GM19043 (cell line): ENCODE measurements at regions not wholly inside any gene's neighbourhood (a gene's known extent, or its start where the extent isn't known, plus 50 kb on each side); places are given as distances from the start of the nearest gene placed in this dataset.
"Not testable (repeated sequence)": the region's sequence is repeated elsewhere in the genome, so short reads cannot be mapped to it uniquely, and the experiment has no call there.

Source experiments
- ATAC-seq: cut with Tn5 transposase; IDR thresholded peaks from one replicate; pipeline ENCODE4 v1.9.1; 2021; ENCODE audit warnings: low read depth; ENCODE audit not compliant: unreplicated experiment

DNA sequence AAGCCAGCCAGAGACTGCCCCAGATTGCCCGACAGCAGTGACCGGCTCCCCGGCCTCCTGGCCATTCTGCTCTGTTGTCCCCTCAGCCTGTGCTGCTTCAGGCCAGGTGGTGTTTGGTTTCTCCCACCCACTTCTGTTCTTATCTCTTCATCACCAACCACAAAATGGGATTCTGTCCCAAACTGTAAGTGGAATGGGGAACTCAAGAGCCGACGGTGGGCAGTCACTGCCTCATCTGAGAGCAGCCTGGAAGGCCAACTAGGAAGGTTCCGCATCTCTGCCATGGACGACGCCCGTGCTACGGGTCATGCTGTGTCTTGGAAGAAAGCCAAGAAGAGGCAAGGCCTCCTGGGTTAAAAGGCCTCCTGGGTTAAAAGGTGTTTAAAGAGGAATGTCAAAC, 219.0 kb upstream of the PIK3R1 start:
- no peak for ATAC-seq

DNA sequence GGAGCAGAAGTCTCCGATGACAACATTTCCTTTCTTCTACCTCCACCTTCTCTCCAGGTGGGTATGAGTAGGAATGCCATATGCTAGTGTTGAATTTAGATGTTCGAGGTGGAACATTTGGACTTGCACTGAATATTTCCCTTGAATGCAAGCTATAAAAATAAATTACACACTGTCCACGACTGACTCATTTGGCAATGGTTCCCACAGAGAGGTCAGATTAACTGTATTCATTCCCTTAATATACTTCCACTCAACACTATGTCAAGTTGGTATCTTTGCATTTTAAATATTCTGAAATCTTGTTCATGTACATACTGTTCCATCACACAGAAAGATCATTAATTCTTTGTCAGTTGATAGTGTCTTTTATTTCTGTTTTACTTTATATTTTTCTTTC, 222.6 kb upstream of the PIK3R1 start:
- ATAC-seq, result no peak

DNA sequence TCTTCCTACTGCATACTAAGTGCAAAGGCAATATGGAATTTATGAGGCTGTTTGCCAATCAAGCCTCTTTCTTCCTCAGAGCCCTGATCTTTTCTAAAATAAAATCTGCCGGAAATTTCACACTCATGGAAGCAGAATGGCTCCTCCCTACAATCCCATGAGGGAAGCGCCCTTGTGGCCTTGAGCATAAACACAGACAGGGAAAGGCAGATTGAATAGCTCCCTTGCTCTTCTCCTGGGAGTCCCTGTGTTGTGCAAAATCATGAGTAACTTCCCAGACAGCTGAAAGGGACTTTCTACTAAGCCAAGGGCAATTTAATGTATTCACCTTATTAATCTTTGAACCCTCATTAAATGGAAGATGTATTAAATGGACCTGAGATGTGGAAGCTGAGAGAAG, 226.1 kb upstream of the PIK3R1 start:
- ATAC-seq, result no peak

DNA sequence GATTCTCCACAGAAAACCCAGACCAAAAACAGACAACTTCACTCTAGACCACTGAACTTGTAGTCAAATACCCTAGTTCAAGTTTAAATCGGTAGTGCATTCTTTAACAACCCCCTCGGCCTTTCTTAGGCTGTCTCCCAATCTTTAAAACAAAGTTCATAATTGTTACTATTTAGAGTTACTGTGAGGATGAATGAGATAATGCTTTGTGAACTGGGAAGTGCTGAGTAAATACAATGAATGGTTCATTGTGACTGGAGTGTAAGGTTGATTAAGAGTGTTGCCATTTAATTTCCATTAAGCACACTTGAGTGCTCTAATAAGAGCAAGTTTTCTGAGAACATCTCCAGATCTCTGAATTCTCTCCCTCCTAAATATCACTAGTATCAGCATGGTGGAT, 228.8 kb upstream of the PIK3R1 start:
- ATAC-seq, result no peak

DNA sequence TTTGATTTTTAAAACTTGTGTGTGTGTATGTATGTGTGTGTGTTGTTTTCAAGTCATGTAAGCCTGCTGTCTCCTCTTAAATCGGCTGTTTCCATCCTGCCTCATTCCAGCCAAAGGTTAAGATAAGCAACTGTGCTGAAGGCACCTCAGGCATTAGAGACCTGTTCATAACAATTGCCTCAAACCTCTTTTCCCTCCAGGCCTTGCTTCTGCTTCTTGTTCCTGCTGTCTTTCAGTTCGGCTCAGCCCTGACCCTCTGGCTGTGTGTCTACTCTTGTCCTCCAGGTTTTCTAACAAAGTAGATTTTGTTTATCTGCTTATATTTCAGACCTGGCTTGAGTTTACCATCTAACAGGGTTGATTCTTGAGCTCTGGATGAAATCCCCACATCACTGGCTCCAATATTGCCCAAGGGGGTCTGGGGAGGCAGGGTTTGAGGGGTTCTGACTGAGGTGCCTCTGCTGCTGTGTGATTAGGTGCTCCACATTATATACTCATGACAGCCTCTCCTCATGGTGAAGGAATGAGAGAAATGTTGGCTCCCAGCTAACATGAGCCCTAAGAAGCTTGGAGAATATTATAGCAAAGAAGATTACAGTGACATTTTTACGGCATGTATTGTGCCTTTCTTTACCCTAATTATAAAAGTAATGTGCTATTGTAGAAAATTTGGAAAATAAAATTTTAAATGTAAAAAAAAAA, 229.7 kb upstream of the PIK3R1 start:
- ATAC-seq, result no peak

DNA sequence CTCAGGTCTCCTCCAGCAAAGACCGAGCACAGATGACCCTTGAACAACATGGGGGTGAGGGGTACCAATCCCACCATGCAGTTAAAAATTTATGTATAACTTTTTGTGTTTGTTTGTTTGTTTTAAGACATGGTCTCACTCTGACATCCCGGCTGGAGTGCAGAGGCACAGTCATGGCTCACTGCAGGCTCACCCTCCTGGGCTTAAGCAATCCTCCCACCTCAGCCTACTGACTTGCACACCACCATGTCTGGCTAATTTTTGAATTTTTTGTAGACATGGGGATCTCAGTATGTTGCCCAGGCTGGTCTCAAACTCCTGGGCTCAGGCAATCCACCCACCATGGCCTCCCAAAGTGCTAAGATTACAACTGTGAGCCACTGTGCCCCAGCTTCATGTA, 231.0 kb upstream of the PIK3R1 start:
- no peak for ATAC-seq

DNA sequence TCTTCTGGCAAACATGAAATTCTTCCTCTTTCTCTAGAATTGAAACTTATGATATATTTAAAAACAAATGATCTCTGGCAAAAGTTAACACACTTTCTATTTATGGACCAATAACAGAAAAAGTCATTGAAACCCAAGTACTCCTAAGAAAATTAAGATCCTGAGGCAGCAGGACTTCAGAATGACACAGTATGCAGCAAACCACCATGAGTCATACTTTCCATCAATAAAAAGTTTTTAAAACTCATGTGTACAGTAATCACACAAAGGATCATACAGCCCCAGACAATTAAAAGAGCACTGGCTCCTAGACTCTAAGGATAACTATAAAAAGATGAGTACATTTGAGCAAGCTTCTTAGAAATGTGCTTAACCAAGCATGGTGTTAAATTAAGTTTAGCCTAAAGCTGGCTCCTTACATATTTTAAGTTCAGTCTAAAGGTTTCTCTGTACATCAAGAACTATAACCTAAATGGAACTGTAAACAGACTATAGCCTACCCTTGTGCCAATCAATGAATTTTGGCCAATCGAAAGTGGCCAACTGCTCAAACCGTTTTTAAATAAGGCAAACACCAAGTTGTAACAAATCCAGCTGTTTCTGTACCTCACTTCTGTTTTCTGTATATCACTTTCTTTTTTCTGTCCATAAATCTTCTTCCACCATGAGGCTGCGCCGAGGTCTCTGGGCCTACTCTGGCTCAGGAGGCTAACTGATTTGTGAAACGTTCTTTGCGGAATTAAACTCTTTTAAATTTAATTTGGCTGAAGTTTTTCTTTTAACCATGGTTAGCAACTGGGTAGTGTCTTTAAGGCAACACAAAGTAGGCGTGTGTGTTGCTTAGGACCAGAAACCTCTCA, 232.1 kb upstream of the PIK3R1 start:
- no peak for ATAC-seq

DNA sequence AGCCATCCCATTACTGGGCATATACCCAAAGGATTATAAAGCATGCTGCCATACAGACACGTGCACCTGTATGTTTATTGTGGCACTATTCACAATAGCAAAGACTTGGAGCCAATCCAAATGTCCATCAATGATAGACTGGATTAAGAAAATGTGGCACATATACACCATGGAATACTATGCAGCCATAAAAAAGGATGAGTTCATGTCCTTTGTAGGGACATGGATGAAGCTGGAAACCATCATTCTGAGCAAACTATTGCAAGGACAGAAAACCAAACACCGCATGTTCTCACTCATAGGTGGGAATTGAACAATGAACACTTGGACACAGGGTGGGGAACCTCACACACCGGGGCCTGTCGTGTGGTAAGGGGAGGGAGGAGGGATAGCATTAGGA, 233.4 kb upstream of the PIK3R1 start:
- ATAC-seq, result not testable (repeated sequence)

DNA sequence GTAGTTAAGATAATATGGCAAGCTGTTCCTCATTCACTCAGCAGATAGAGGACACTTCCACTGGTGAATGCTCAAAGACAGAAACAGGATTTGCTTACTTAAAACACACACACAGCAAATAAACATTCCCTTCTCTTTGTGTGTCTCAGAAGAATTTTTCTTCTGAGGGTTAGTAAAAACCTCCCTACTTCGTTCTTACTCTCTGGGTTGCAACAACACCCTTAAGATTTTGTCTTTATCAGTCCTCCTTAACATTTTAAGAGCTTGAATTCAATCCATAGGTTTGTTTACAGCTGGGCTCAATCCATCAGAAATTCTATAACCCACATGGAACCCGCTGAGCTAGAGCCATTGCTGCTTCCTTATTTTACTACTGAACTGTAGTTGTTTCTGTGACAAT, 237.4 kb upstream of the PIK3R1 start:
- no peak for ATAC-seq

DNA sequence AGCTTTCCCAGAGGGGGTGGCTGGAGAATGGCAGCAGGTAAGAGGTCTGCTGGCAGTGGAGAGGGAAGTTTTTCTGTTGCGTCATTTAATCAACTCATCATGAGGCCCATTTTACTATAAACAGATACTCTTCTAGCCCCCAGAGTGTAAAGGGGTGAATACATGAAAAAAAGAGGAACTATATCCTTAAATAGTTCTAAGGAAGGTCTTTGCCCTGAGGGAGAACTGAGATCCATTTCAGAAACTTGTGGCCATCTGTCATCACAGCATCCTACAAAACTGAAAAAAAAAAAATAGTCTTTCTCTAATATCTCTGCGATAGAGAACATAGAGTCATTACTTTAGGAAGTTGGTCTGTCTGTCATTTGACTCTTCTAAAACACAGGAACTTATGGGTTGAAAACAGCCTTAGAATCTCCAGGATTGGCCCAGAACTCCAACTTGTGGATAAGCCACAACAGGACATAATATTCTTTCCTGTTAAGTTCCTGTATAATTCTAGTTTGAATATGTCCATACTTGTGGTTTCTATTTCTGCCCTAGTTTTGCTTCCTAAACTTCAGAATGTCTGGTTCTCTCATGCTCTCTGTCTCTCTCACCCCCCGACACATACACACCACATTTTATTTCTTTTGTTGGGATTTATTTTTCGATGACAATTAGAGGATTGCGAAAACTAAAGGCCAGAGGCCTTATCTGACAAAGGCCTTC, 238.5 kb upstream of the PIK3R1 start:
- no peak for ATAC-seq

DNA sequence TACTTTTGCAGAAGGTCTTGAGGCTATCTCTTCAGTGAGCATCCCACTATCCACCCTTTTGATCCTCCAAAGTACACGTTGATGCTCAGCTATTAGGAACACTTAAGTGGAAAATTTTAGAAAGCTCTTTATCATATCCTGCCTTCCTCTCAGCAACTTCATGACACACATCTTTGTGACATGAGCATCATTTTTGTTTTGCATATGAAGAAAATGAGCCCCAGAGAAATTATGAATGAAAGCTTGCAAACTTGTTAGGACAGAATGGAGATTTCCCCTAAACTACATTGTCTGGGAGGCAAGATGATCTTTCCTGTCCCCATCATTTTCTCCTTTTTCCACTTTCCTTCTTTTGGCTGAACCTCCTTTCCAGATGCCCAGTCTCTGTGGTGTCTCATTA, 239.4 kb upstream of the PIK3R1 start:
- no peak for ATAC-seq

DNA sequence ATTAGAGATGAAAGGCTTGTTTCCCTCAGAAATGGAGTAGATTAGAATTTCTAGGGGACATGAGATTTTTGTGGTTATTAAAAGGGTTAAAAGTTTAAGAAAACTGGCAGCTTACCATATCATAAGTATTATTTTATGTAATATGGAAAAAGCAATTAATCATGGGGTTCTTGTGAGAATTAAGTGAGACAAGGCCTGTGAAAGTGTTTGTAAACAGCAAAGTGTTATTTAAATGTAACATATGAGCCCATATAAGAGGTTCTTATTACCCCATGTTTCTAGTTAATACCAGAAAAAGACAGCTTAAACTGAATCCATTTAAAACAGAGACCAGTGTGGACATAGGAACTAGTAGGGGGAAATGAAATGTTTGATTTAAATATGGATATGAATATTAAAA, 241.1 kb upstream of the PIK3R1 start:
- no peak for ATAC-seq

DNA sequence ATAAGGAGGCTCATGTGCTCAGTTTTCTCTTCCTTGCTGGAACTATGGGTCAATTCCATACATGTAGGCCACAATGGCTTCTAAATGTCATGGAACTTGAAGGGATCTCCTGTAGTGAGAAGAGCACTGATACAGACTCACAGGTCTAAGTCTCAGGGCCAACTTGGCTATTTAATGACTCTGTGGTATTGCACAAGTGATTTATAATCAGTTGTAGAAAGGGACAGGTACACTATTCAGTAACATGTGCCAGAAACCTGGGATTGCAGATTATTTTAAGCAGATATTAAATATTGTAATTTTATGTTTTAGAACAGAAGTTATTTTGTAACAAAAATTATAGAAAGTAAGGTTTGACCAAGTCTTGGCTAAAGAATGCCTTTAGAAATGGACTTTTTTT, 241.5 kb upstream of the PIK3R1 start:
- no peak for ATAC-seq

DNA sequence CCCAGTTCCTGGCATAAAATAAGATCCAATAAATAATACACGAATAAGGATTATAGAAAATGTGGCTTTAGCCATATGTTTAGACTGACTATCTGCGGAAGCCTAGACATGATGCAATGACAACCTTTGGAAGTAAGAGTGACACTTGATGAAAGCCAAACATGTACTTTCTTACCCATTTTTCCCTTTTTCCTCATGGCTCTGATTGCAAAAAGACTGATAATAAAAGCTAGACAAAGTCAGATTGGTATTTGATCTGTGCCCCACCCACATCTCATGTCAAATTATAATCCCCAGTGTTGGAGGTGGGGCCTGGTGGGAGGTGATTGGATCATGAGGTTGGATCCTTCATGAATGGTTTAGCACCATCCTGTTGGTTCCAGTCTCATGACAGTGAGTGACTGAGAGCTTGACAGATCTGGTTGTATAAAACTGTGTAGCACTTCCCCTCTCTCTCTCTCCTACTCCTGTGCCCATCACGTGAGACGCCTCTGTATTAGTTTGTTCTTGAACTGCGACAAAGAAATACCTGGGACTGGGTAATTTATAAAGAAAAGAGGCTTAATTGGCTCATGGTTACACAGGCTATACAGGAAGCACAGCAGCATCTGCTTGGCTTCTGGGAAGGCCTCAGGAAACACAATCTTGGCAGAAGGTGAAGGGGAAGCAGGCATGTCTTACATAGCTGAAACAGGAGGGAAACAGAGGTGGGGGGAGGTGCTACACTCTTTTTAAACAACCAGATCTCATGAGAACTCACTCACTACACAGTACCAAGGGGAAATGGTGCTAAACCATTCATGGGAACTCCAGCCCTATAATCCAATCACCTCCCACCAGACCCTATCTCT, 243.4 kb upstream of the PIK3R1 start:
- ATAC-seq, result no peak

DNA sequence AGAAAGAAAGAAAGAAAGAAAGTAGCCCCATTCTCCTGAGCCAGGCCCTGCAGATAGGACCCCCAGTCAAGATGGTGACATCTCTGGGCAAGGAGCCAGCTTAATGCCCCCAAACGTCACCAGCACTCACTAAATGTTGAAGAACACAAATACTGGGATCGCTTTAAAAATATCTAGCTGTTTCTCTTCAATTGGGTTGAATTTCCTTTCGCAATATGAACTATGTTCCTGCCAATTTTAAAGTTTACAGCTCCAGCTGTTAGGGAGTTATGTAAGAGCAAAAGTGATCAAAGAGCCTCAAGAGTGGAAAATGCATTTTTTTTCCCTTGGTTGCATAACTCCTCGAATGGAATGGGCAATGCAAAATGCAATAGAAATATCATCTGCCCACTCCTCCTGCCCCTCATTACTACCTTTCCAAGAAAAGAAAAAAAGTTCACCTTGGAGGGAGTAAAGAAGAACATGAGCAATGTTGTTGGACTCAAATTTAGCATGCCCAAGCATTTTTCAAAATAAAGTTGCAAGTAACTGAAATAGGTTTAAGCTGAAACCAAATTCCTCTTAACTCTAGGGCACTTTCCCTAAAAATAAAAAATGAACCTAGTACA, 244.2 kb upstream of the PIK3R1 start:
- ATAC-seq, result no peak

DNA sequence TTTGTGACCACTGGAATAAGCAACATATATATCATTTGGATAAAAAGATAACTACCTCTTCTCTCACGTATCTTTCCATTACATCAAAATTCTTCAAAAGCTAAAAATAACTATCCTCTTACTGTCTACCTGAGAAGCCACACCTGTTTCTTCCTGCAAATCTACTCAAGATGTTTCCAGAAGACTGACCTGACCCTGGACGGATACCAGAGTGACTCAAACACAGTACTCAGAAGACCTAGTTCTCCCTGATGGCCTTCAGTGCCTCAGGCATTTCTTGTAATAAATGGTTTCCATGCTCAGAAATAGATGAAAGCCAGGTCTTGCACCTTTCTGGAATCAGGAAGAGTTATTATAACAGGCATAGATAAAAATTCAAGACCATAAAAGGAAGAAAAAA, 245.9 kb upstream of the PIK3R1 start:
- no peak for ATAC-seq

DNA sequence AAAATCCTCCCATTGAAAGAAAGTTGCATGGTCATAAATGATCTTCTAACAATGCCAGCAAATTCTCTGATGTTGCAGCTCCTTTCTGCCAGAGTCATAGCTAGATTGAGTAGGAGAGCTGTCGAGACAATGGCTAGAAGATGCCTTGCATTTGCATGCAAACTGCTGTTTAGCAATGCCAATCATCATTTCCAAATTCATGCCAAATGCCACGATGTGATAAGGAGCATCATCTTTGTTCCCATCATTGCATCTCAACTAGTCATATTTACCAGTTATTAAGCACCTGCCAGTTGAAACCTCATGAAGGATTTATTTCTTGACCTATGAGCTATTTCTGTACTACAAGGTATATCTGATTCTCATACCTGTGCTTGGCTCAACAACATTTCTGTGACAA, 246.4 kb upstream of the PIK3R1 start:
- ATAC-seq, result no peak

DNA sequence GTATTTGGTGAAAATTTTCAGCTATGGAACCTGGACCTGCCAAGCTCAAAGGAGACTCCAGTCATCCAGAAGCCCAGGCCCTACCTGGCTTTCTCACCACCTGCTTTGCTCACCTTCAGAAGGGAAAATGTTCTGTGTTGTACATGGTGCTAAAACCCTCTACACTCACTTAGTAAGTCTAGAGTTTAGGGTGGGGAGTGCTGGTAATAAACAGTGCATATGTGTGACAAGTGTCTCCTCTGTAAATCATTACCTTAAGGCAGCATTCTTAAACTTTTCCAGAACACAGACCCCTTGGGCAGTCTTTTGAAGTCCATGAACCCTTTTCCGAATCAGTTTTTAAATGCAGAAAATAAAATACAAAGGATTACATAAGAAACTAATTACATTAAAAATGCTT, 248.8 kb upstream of the PIK3R1 start:
- no peak for ATAC-seq

DNA sequence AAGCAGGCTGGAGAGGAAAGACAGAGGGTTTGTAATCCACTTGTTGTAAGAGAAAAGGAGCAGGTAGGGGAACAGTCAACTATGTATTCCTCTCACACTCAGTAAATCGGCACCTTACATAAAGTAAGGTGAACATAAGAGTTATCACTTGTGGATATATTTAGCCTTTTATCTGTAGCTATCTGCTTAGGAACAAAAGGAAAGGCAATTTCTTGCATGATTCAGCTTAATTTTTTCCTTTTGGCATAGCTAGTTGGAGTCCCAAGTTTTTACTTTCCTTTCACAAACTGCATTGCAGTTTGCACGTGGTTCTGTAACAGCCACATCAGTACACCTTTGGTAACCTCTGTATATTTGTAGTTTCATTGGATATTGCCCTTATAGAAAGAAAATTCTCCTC, 250.9 kb upstream of the PIK3R1 start:
- no peak for ATAC-seq

DNA sequence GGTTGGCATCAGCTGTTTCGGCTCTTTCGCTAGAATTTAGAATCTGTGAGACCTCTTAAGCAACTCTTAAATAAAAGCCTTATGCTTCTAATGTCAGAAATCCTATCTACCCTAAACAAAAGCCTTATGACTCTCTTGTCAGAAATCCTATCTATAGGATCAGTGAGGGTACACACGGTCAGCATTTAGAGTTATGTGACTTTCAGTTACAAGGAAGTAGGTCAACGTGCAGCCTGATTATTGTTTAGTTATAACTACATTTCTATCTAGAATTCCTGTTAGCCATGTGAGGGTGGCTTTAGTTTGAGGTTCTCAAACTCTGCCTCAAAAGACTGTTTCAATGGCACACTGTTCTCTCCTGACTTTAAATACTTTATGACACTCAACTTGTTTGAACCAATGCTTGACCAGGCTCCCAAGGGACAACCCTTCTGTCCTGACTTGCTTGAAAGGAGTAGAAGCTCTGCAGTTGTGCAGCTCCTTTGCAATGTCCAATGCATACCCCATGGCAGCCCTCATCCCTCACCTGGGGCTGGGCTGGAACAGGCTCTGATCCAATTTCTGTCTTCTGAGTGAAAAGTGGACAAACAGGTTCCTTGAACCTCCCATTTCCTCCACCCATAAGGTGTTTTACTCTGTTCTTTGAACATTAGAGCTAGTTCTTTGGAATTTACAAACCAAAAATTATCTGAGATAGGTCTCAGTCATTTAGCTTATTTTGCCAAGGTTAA, 251.6 kb upstream of the PIK3R1 start:
- ATAC-seq, result no peak
